ENCODE measurements at regions not wholly inside any gene's neighbourhood (a gene's known extent, or its start where the extent isn't known, plus 50 kb on each side); places are given as distances from the start of the nearest gene placed in this dataset.

DNA sequence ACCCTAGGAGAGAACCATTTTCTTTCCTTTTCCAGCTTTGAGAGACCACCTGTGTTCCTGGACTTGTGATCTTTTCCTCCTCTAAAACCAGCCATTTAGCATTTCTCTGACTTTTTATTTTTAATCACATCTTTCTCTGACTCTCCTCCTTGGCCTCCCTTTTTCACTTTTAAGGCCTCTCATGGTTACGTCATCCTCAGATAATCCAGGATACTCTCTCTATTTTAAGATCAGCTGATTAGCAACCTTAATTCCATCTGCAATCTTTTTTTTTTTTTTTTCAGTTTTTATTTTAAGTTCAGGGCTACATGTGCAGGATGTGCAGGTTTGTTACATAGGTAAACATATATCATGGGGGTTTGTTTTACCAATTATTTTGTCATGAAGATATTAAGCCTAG lies 54.0 kb downstream of the RFPL4B start:
- TF ChIP-seq, protein P1, sequence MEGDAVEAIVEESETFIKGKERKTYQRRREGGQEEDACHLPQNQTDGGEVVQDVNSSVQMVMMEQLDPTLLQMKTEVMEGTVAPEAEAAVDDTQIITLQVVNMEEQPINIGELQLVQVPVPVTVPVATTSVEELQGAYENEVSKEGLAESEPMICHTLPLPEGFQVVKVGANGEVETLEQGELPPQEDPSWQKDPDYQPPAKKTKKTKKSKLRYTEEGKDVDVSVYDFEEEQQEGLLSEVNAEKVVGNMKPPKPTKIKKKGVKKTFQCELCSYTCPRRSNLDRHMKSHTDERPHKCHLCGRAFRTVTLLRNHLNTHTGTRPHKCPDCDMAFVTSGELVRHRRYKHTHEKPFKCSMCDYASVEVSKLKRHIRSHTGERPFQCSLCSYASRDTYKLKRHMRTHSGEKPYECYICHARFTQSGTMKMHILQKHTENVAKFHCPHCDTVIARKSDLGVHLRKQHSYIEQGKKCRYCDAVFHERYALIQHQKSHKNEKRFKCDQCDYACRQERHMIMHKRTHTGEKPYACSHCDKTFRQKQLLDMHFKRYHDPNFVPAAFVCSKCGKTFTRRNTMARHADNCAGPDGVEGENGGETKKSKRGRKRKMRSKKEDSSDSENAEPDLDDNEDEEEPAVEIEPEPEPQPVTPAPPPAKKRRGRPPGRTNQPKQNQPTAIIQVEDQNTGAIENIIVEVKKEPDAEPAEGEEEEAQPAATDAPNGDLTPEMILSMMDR (IDR thresholded peaks at IDR 0.05; ENCODE audit: insufficient read depth, low read length): no peak
- TF ChIP-seq, protein P2, sequence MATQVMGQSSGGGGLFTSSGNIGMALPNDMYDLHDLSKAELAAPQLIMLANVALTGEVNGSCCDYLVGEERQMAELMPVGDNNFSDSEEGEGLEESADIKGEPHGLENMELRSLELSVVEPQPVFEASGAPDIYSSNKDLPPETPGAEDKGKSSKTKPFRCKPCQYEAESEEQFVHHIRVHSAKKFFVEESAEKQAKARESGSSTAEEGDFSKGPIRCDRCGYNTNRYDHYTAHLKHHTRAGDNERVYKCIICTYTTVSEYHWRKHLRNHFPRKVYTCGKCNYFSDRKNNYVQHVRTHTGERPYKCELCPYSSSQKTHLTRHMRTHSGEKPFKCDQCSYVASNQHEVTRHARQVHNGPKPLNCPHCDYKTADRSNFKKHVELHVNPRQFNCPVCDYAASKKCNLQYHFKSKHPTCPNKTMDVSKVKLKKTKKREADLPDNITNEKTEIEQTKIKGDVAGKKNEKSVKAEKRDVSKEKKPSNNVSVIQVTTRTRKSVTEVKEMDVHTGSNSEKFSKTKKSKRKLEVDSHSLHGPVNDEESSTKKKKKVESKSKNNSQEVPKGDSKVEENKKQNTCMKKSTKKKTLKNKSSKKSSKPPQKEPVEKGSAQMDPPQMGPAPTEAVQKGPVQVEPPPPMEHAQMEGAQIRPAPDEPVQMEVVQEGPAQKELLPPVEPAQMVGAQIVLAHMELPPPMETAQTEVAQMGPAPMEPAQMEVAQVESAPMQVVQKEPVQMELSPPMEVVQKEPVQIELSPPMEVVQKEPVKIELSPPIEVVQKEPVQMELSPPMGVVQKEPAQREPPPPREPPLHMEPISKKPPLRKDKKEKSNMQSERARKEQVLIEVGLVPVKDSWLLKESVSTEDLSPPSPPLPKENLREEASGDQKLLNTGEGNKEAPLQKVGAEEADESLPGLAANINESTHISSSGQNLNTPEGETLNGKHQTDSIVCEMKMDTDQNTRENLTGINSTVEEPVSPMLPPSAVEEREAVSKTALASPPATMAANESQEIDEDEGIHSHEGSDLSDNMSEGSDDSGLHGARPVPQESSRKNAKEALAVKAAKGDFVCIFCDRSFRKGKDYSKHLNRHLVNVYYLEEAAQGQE (IDR thresholded peaks at IDR 0.05; ENCODE audit: insufficient replicate concordance, low read depth): no peak
- TF ChIP-seq POLR2AphosphoS5 (IDR thresholded peaks at IDR 0.05; ENCODE audit: low read depth) (no peak), GABPA (IDR thresholded peaks at IDR 0.05; ENCODE audit: low read depth) (no peak)
